A673 (cell line): ENCODE measurements at regions not wholly inside any gene's neighbourhood (a gene's known extent, or its start where the extent isn't known, plus 50 kb on each side); places are given as distances from the start of the nearest gene placed in this dataset.

ENCODE experiments used
- BruUV-seq: library from RNA; stranded (reverse); fragments of 400-500 nt; replicated peaks from 2 replicates; lab custom pipeline; 2021; lab: Mats Ljungman, UMichigan
- CTCF ChIA-PET: fragments of 300-600 bp; sonication (Branson Sonifier 250); formaldehyde crosslinking; loops from one replicate; lab custom pipeline; 2022; ENCODE audit warnings: antibody characterized with exemption; lab: Charles Lee
- POLR2A ChIA-PET: fragments of 300-600 bp; sonication (Branson Sonifier 250); formaldehyde crosslinking; loops from one replicate; lab custom pipeline; 2022; ENCODE audit warnings: antibody characterized with exemption; ENCODE audit not compliant: low non-redundant PET; lab: Charles Lee
- DNase-seq: peaks from one replicate; pipeline ENCODE4 v3.0.0-alpha.2; 2015; ENCODE audit warnings: low spot score
- H3K27ac ChIP-seq: fragments of 200-600 bp; sonication (generic); 2 replicates; pipeline ENCODE4 v1.5.1; 2016; ENCODE audit warnings: mixed run types, low read depth, mild to moderate bottlenecking, mixed read lengths, antibody characterized with exemption, low read length; ENCODE audit not compliant: poor library complexity, severe bottlenecking
- H3K27me3 ChIP-seq: fragments of 200-600 bp; sonication (generic); replicated peaks from 2 replicates; pipeline ENCODE4 v1.6.1; 2017; ENCODE audit warnings: mixed run types, low read depth, mild to moderate bottlenecking, mixed read lengths, antibody characterized with exemption, low read length; ENCODE audit not compliant: insufficient read depth, poor library complexity
- H3K36me3 ChIP-seq: fragments of 200-600 bp; sonication (generic); 2 replicates; pipeline ENCODE4 v1.6.1; 2016; ENCODE audit warnings: mixed run types, mild to moderate bottlenecking, mixed read lengths, antibody characterized with exemption, low read length; ENCODE audit not compliant: insufficient read depth, poor library complexity, severe bottlenecking
- H3K4me1 ChIP-seq: fragments of 200-600 bp; sonication (generic); 2 replicates; pipeline ENCODE4 v1.6.1; 2017; ENCODE audit warnings: mixed run types, mild to moderate bottlenecking, mixed read lengths, antibody characterized with exemption, low read length; ENCODE audit not compliant: insufficient read depth, poor library complexity, severe bottlenecking
- H3K4me3 ChIP-seq: fragments of 200-600 bp; sonication (generic); 2 replicates; pipeline ENCODE4 v1.5.1; 2016; ENCODE audit warnings: low read depth, mixed run types, mild to moderate bottlenecking, mixed read lengths, low read length; ENCODE audit not compliant: poor library complexity, severe bottlenecking
- H3K9me3 ChIP-seq: fragments of 200-600 bp; sonication (generic); 2 replicates; pipeline ENCODE4 v1.6.1; 2016; ENCODE audit warnings: mixed run types, low read depth, mild to moderate bottlenecking, mixed read lengths, antibody characterized with exemption, low read length; ENCODE audit not compliant: poor library complexity, severe bottlenecking
- CTCF ChIP-seq: fragments of 300-800, 200-600 bp; sonication (generic); conservative IDR thresholded peaks from 2 replicates; pipeline ENCODE4 v1.5.1; 2017; ENCODE audit warnings: low read depth, mild to moderate bottlenecking, antibody characterized with exemption, low read length, moderate library complexity, mixed read lengths
- EZH2 ChIP-seq: fragments of 200-600 bp; sonication (generic); IDR thresholded peaks from 2 replicates; pipeline ENCODE4 v1.6.1; 2017; ENCODE audit warnings: borderline replicate concordance, low read depth, mild to moderate bottlenecking, mixed read lengths, antibody characterized with exemption, low read length; ENCODE audit not compliant: poor library complexity, severe bottlenecking
- intact Hi-C: fragments of 100-400 bp; cut with micrococcal nuclease; formaldehyde crosslinking; loops from one replicate; pipeline ENCODE4 v1.10.0; 2022; ENCODE audit not compliant: unreplicated experiment

GRCh38 chr17:57174591-57174990 is 81.7 kb upstream of the MSI2 start:
- no peaks in the 10 kb centered on the region for H3K9me3 ChIP-seq
- no peak overlapping the region for H3K4me3 ChIP-seq
- H3K36me3 ChIP-seq: no peaks in the 10 kb centered on the region
- no peak for DNase-seq
- intact Hi-C loops: no loop called here
- no peaks in the 10 kb centered on the region for H3K4me1 ChIP-seq
- ChIA-PET CTCF (no interaction called here), POLR2A (no interaction called here)
- no TSS peak for BruUV-seq
- peaks cover 29% of the 10 kb centered on the region for H3K27me3 ChIP-seq
- H3K27ac ChIP-seq: no peak overlapping the region
- TF ChIP-seq EZH2: no peak
- no peak for TF ChIP-seq CTCF

- POLR2A ChIA-PET: no interaction called here
- Histone ChIP-seq H3K4me3 (no peak overlapping the region), H3K27me3 (peaks cover 14% of the 10 kb centered on the region), H3K36me3 (no peaks in the 10 kb centered on the region), H3K9me3 (no peaks in the 10 kb centered on the region), H3K27ac (no peak overlapping the region), H3K4me1 (no peaks in the 10 kb centered on the region)
- BruUV-seq: no TSS peak
- CTCF ChIA-PET: no interaction called here
- no peak for DNase-seq
- intact Hi-C loops: no loop called here
- TF ChIP-seq EZH2 (no peak), CTCF (no peak)
Measured at GRCh38 chr17:57178839-57179238, 77.5 kb upstream of the MSI2 start.

- TF ChIP-seq EZH2: no peak
- TF ChIP-seq CTCF: no peak
- Histone ChIP-seq H3K4me1 (no peaks in the 10 kb centered on the region), H3K27me3 (no peaks in the 10 kb centered on the region), H3K27ac (no peak overlapping the region), H3K9me3 (no peaks in the 10 kb centered on the region), H3K4me3 (no peak overlapping the region), H3K36me3 (no peaks in the 10 kb centered on the region)
- no TSS peak for BruUV-seq
- DNase-seq: no peak
- POLR2A ChIA-PET: no interaction called here
- intact Hi-C loops: no loop called here
- CTCF ChIA-PET: interaction anchor here (0.7 kb wide), 1 partner anchor 559 kb away, joined by 6 read pairs; no protein-coding TSS in a partner anchor
Measured at GRCh38 chr17:57182621-57183020, 73.7 kb upstream of the MSI2 start.
